AG04449 (cell line): ENCODE measurements at regions not wholly inside any gene's neighbourhood (a gene's known extent, or its start where the extent isn't known, plus 50 kb on each side); places are given as distances from the start of the nearest gene placed in this dataset.

Source experiments
- CTCF ChIA-PET: fragments of 350-600 bp; formaldehyde crosslinking; extraction: SDS; loops from one replicate; lab custom pipeline; 2021; ENCODE audit warnings: antibody characterized with exemption; lab: Yijun Ruan, JAX
- POLR2A ChIA-PET: fragments of 400-600, 350-600 bp; formaldehyde crosslinking; extraction: SDS; loops from one replicate; lab custom pipeline; 2020; ENCODE audit warnings: antibody characterized with exemption, inconsistent platforms; lab: Yijun Ruan, JAX
- DNase-seq: peaks from one replicate; pipeline ENCODE4 v3.0.0-alpha.2; 2010; ENCODE audit warnings: low read depth, low spot score
- H3K4me3 ChIP-seq: 2 replicates; pipeline ENCODE4 v1.5.1; 2011; ENCODE audit warnings: low read depth, mild to moderate bottlenecking, control low read depth, low read length
- CTCF ChIP-seq: IDR thresholded peaks from one replicate; pipeline ENCODE4 v1.5.1; 2011; ENCODE audit warnings: mild to moderate bottlenecking, moderate library complexity, low read length, control low read depth, inconsistent platforms; ENCODE audit not compliant: insufficient read depth; ENCODE audit errors: missing control alignments

DNA sequence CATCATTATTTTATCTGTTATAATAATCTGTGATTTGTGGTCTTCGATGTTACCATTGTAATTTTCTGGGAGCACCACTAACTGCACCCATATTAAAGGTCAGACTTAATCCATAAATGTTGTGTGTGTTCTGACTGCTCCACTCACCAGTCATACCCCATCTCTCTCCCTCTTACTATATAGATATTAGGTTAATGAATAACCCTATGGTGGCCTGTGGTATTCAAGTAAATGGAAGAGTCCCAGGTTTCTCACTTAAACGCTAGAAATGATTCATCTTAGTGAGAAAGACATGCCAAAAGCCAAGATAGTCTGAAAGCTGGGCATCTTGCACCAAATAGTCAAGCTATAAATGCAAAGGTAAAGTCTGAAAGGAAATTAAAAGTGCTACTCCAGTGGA lies 1358.5 kb downstream of the ROBO2 start:
- no peak for TF ChIP-seq CTCF
- DNase-seq, result no peak
- no peak overlapping the region for H3K4me3 ChIP-seq
- ChIA-PET CTCF (no interaction called here), POLR2A (no interaction called here)

- ChIA-PET POLR2A (no interaction called here), CTCF (no interaction called here)
- no peak for TF ChIP-seq CTCF
- no peak for DNase-seq
- H3K4me3 ChIP-seq, result no peak overlapping the region
Observed at GRCh38 chr3:78402720-78403119, 1362.8 kb downstream of the ROBO2 start.

DNA sequence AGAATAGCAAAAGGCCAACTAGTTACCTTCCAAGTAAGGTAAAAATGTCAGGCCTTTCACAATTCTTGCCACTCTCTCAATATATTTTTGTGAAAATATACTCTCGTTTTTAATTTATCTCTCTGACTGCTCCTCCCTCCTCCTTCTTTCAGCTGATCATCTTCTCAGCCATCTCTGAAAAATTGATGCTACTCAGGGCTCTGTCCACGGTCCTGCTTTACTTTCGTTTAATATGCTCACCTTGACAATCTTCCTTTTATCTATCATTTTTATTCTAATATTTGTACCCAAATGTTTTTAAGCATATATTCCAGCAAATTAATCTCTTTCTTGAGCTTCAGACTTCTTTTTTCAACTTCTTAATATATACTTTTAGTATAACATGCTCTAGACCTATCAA lies 1362.1 kb downstream of the ROBO1 start:
- DNase-seq, result no peak
- POLR2A ChIA-PET, result no interaction called here
- no peak for TF ChIP-seq CTCF
- CTCF ChIA-PET, result no interaction called here
- H3K4me3 ChIP-seq, result no peak overlapping the region

GRCh38 chr3:78406396-78406795 lies 1361.4 kb downstream of the ROBO1 start:
- POLR2A ChIA-PET, result no interaction called here
- H3K4me3 ChIP-seq, result no peak overlapping the region
- no peak for TF ChIP-seq CTCF
- DNase-seq, result no peak
- CTCF ChIA-PET, result no interaction called here

- no peak for DNase-seq
- no peak overlapping the region for H3K4me3 ChIP-seq
- no peak for TF ChIP-seq CTCF
- POLR2A ChIA-PET, result no interaction called here
- CTCF ChIA-PET, result no interaction called here
Observed at GRCh38 chr3:78410077-78410476, 1357.7 kb downstream of the ROBO1 start.

DNA sequence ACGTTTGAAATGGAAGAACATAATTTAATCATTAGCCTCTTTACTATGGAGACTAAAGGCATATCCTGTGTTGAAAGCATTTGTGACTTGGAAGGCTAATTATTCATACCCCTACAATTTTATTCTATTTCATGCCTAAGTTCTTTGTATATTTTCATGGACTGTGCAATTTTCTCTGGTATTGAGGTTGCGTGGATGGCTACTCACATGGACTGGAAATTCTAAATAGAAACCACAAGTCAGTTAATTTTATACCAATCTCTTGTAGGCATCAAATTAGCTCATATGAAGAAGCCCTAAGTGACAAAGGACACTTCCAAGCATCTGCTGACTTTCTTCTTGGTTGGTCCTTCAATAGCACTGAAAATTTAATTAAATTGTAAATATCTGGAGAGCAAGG lies 1353.5 kb downstream of the ROBO1 start:
- POLR2A ChIA-PET, result no interaction called here
- CTCF ChIA-PET, result no interaction called here
- TF ChIP-seq CTCF, result no peak
- no peak for DNase-seq
- no peak overlapping the region for H3K4me3 ChIP-seq
